HG03342 (cell line): ENCODE measurements at regions not wholly inside any gene's neighbourhood (a gene's known extent, or its start where the extent isn't known, plus 50 kb on each side); places are given as distances from the start of the nearest gene placed in this dataset.

Experiments used
- ATAC-seq: cut with Tn5 transposase; IDR thresholded peaks from one replicate; pipeline ENCODE4 v1.9.1; 2021; ENCODE audit warnings: mild to moderate bottlenecking, moderate library complexity; ENCODE audit not compliant: unreplicated experiment

DNA sequence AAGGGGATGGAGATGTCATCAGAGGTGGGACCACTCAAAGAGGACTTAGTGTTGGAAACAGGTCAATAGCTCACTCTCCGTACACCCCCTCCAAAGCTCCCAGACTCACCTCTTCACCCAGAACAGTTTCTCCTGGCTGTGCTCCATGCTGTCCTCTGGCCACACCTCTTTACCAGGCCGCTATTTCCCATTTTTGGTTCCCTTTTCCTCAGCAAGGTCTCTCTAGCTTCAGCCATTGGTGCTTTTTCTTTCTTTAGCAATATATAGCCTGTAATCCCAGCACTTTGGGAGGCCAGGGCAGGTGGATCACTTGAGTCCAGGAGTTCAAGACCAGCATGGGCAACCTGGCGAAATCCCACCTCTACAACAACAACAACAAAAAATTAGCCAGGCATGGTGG is 123.6 kb upstream of the SMAD3 start:
- no peak for ATAC-seq

- ATAC-seq, result no peak
Observed at GRCh38 chr15:66942649-66943390, 122.6 kb upstream of the SMAD3 start.

GRCh38 chr15:66943456-66944095 is 121.8 kb upstream of the SMAD3 start:
- no peak for ATAC-seq

GRCh38 chr15:66944121-66944520 is 121.3 kb upstream of the SMAD3 start:
- no peak for ATAC-seq

GRCh38 chr15:66945286-66945685 is 120.1 kb upstream of the SMAD3 start:
- ATAC-seq, result no peak

GRCh38 chr15:66945842-66946241 is 119.6 kb upstream of the SMAD3 start:
- ATAC-seq, result no peak

DNA sequence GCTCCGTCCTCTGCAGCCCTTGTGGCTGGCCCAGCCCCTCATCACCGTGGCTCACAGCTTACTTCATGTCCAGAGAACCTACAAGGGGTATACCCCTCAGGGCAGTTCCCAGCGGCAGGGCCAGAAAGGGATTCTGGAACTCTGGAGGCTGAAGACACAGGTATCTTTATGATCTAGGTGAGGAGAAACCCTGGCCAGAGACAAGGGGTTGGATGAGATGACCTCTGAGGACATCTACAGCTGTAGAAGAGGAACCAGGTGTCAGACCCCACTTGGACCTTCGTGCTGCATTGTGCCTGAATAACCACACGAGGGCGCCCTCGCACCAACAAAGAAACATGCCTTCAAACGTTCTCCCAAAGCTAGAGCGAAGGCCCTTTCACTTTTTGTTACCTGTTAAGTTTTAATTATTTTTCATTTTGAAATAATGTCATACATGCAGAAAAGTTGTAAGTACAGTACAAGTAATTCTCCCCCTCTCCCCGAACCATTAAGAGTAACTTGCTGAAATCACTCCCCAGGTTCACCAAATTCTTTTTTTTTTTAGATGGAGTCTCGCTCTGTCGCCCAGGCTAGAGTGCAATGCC is 118.7 kb upstream of the SMAD3 start:
- no peak for ATAC-seq

GRCh38 chr15:66947471-66947870 is 117.9 kb upstream of the SMAD3 start:
- no peak for ATAC-seq

- no peak for ATAC-seq
Observed at GRCh38 chr15:66948294-66948693, 117.1 kb upstream of the SMAD3 start.

GRCh38 chr15:66950114-66950513 is 115.3 kb upstream of the SMAD3 start:
- ATAC-seq, result no peak

GRCh38 chr15:66951531-66952320 is 113.7 kb upstream of the SMAD3 start:
- ATAC-seq, result no peak

GRCh38 chr15:66952756-66953522 is 112.5 kb upstream of the SMAD3 start:
- ATAC-seq, result no peak

DNA sequence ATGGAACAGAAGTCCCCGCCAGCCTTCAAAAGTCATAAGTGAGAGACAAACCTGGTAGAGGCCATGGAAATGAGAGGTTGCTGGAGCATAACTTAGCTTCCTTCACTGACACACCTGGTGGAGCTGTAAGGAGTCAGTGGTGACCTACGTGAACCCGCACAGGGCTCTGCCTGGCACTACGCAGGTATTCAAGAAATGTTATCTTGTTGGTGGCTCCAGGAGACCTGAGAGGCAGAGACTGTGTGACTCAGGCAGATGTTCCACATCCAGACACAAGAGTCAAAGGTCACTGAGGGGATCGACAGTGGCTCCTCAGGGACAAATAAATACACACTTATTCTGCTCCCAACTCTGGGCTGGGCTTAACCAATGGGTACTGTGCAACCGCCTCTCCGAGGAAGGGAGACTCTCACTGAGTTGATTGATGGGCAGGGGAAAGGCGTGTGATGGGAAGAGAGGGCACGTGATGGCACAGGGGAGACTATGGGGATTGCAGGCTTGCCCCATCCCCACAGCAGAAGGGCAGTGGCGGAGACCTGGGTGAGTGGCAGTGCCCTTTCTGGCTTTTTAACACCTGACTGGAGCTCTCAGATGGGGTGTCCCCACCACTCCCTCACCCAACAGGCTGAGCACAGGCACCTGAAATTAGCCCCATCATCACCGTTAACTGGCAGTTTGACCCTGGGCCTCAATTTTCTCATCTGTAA is 111.7 kb upstream of the SMAD3 start:
- no peak for ATAC-seq

GRCh38 chr15:66954601-66955000 is 110.8 kb upstream of the SMAD3 start:
- no peak for ATAC-seq

- ATAC-seq, result no peak
Observed at GRCh38 chr15:66955001-66955516, 110.3 kb upstream of the SMAD3 start.

GRCh38 chr15:66955871-66956585 is 109.4 kb upstream of the SMAD3 start:
- no peak for ATAC-seq

- no peak for ATAC-seq
Observed at GRCh38 chr15:66956672-66957430, 108.6 kb upstream of the SMAD3 start.

GRCh38 chr15:66957431-66957720 is 108.0 kb upstream of the SMAD3 start:
- ATAC-seq, result no peak

DNA sequence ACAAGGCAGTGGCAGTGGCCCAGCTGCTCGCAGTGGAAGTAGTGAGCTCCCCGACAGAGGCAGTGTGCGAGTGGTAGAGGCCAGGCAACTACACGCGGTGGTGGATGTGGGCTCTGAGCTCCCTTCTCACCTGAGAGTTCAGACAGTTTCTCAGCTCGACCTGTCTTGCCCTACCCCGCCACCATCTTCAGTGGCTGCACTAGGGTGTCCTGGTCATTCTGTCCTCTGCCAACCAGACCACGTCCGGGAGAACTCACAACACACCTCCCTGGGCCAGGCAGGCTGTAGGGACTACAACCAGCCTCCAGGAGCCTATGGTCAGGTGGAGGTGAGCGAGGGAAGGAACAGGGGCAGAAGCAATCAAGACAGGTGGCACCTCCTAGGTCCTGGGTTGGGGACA is 106.3 kb upstream of the SMAD3 start:
- ATAC-seq, result no peak
